Endothelial cell (in vitro differentiated cells): ENCODE measurements at regions not wholly inside any gene's neighbourhood (a gene's known extent, or its start where the extent isn't known, plus 50 kb on each side); places are given as distances from the start of the nearest gene placed in this dataset.
"Not testable (repeated sequence)": the region's sequence is repeated elsewhere in the genome, so short reads cannot be mapped to it uniquely, and the experiment has no call there.

ENCODE experiments used
- DNase-seq: peaks from one replicate; pipeline ENCODE4 v3.0.0; 2021; ENCODE audit warnings: low spot score
- H3K27ac Mint-ChIP-seq: one replicate; pipeline ENCODE4 v1.8.0; 2021; ENCODE audit warnings: mixed read lengths, inconsistent platforms; ENCODE audit not compliant: unreplicated experiment
- H3K27me3 Mint-ChIP-seq: one replicate; pipeline ENCODE4 v1.8.0; 2021; ENCODE audit warnings: mild to moderate bottlenecking, moderate library complexity, mixed read lengths, inconsistent platforms; ENCODE audit not compliant: unreplicated experiment
- H3K36me3 Mint-ChIP-seq: one replicate; pipeline ENCODE4 v1.8.0; 2021; ENCODE audit warnings: mild to moderate bottlenecking, low read depth, mixed read lengths, inconsistent platforms; ENCODE audit not compliant: unreplicated experiment
- H3K4me1 Mint-ChIP-seq: one replicate; pipeline ENCODE4 v1.8.0; 2021; ENCODE audit warnings: mild to moderate bottlenecking, mixed read lengths, inconsistent platforms; ENCODE audit not compliant: unreplicated experiment
- H3K4me3 Mint-ChIP-seq: one replicate; pipeline ENCODE4 v1.8.0; 2021; ENCODE audit warnings: mild to moderate bottlenecking, mixed read lengths, inconsistent platforms; ENCODE audit not compliant: unreplicated experiment
- H3K9me3 Mint-ChIP-seq: one replicate; pipeline ENCODE4 v1.8.0; 2021; ENCODE audit warnings: mixed read lengths, inconsistent platforms; ENCODE audit not compliant: unreplicated experiment
- TF ChIP-seq, protein P1 (sequence below): fragments of 200-600 bp; sonication (generic); IDR thresholded peaks from one replicate; pipeline ENCODE4 v1.5.0; 2021; ENCODE audit warnings: antibody characterized with exemption; ENCODE audit not compliant: unreplicated experiment

DNA sequence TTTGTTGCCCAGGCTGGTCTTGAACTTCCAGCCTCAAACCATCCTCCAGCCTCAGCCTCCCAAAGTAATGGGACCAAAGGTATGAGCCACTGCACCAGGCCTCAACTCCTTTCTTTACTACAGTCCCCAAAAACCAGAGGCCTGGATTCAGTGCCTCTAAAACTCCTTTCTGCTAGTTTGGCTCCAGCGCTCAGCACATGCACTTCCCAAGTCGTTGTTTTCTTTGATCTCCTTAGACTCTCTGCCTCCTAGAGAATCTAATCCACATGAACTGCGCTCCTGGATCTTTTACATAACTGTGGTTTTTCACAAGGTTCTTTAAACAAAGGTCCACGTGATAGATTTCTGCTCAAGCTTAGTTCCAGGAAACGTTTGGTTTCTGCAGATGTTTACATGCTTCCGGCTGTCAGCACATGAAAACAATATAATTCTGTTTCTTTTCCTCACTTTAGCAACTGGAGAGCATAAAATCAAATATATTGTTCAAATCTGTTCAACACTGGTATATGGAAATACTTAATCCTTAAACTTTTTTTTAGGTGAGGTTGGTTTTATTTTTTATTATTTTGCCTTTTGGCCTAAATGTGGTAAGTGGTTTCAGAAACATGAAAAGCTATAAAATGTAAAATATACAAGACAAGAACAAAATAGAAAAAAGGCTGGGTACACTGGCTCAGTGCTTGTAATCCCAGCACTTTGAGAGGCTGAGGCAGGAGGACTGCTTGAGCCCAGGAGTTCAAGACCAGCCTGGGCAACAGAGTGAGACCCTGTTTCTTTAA, 270.5 kb upstream of the MKLN1 start:
- Mint-ChIP-seq H3K9me3 (no peaks in the 10 kb centered on the region), H3K4me1 (no peaks in the 10 kb centered on the region), H3K4me3 (no peak overlapping the region), H3K36me3 (peaks cover 5% of the 10 kb centered on the region), H3K27me3 (no peaks in the 10 kb centered on the region), H3K27ac (no peak overlapping the region)
- TF ChIP-seq, protein P1, sequence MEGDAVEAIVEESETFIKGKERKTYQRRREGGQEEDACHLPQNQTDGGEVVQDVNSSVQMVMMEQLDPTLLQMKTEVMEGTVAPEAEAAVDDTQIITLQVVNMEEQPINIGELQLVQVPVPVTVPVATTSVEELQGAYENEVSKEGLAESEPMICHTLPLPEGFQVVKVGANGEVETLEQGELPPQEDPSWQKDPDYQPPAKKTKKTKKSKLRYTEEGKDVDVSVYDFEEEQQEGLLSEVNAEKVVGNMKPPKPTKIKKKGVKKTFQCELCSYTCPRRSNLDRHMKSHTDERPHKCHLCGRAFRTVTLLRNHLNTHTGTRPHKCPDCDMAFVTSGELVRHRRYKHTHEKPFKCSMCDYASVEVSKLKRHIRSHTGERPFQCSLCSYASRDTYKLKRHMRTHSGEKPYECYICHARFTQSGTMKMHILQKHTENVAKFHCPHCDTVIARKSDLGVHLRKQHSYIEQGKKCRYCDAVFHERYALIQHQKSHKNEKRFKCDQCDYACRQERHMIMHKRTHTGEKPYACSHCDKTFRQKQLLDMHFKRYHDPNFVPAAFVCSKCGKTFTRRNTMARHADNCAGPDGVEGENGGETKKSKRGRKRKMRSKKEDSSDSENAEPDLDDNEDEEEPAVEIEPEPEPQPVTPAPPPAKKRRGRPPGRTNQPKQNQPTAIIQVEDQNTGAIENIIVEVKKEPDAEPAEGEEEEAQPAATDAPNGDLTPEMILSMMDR: no peak
- DNase-seq: no peak

- H3K27ac Mint-ChIP-seq: no peak overlapping the region
- H3K9me3 Mint-ChIP-seq: no peaks in the 10 kb centered on the region
- no peak overlapping the region for H3K4me3 Mint-ChIP-seq
- no peaks in the 10 kb centered on the region for H3K27me3 Mint-ChIP-seq
- peaks cover 5% of the 10 kb centered on the region for H3K36me3 Mint-ChIP-seq
- TF ChIP-seq, protein P1: no peak
- H3K4me1 Mint-ChIP-seq: no peaks in the 10 kb centered on the region
- DNase-seq: no peak
Observed at GRCh38 chr7:131057794-131058070, 269.9 kb upstream of the MKLN1 start.

- DNase-seq, H3K9me3 Mint-ChIP-seq, H3K4me3 Mint-ChIP-seq, H3K27me3 Mint-ChIP-seq, H3K27ac Mint-ChIP-seq, H3K4me1 Mint-ChIP-seq, H3K36me3 Mint-ChIP-seq: not testable (repeated sequence)
Observed at GRCh38 chr7:131058561-131059288, 269.0 kb upstream of the MKLN1 start.

DNA sequence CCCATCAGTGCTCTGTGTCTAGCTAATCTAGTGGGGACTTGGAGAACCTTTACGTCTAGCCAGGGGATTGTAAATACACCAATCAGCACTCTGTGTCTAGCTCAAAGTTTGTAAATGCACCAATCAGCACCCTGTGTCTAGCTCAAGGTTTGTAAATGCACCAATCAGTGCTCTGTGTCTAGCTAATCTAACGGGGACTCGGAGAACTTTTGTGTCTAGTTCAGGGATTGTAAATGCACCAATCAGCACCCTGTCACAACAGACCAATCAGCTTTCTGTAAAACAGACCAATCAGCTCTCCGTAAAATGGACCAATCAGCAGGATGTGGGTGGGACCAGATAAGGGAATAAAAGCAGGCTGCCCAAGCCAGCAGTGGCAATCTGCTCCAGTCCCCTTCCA, 268.3 kb upstream of the MKLN1 start:
- not testable (repeated sequence) for H3K4me3 Mint-ChIP-seq, H3K27ac Mint-ChIP-seq, DNase-seq, H3K4me1 Mint-ChIP-seq, H3K36me3 Mint-ChIP-seq, H3K9me3 Mint-ChIP-seq, H3K27me3 Mint-ChIP-seq

DNA sequence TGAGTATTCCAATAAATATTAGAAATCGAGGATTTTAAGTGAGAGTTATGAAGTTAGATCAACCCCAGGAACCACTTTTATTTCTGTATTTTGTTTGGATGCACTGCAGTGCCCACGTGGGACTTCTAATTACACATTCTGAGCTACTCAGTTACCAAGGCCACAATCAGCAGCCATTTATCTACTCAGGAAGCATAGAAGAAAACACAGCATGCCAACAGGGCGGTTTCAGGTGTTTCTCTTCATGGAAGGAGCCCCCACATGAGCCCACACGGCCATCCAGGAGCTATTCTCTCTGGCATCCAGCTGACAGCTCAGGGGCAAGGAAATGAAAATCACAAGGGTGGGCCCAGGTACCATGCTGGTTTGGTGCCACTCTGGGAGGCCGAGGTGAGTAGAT, 266.5 kb upstream of the MKLN1 start:
- H3K27ac Mint-ChIP-seq: no peak overlapping the region
- H3K4me1 Mint-ChIP-seq: no peaks in the 10 kb centered on the region
- H3K9me3 Mint-ChIP-seq: no peaks in the 10 kb centered on the region
- H3K27me3 Mint-ChIP-seq: no peaks in the 10 kb centered on the region
- no peak for DNase-seq
- TF ChIP-seq, protein P1: no peak
- no peak overlapping the region for H3K4me3 Mint-ChIP-seq
- peaks cover 5% of the 10 kb centered on the region for H3K36me3 Mint-ChIP-seq

- DNase-seq: no peak
- no peaks in the 10 kb centered on the region for H3K4me1 Mint-ChIP-seq
Observed at GRCh38 chr7:131061818-131062217, 265.9 kb upstream of the MKLN1 start.

More at GRCh38 chr7:131061818-131062217, 265.9 kb upstream of the MKLN1 start:
- no peaks in the 10 kb centered on the region for H3K9me3 Mint-ChIP-seq
- no peak overlapping the region for H3K4me3 Mint-ChIP-seq
- no peak overlapping the region for H3K27ac Mint-ChIP-seq
- H3K36me3 Mint-ChIP-seq: peaks cover 5% of the 10 kb centered on the region
- TF ChIP-seq, protein P1: no peak
- no peaks in the 10 kb centered on the region for H3K27me3 Mint-ChIP-seq
